ENCODE measurements at regions not wholly inside any gene's neighbourhood (a gene's known extent, or its start where the extent isn't known, plus 50 kb on each side); places are given as distances from the start of the nearest gene placed in this dataset.
"Not testable (repeated sequence)": the region's sequence is repeated elsewhere in the genome, so short reads cannot be mapped to it uniquely, and the experiment has no call there.

GRCh38 chr21:13802757-13803156 lies 193.2 kb downstream of the POTED start:
- not testable (repeated sequence) for DNase-seq
